Activated CD4-positive, alpha-beta T cell treated with anti-CD3 and anti-CD28 coated beads, Interleukin-2, Interleukin-6, amounts not matched to agents 100 ng/mL and 50 ng/mL, durations not matched to agents 16 hours and 8 hours (primary cell): ENCODE measurements at regions not wholly inside any gene's neighbourhood (a gene's known extent, or its start where the extent isn't known, plus 50 kb on each side); places are given as distances from the start of the nearest gene placed in this dataset.
A peak's percentile ranks its signal among the peaks of the same experiment; 100 is the strongest.

Source experiments
- DNase-seq: peaks from one replicate; pipeline ENCODE4 v3.0.0-alpha.2; 2020

DNA sequence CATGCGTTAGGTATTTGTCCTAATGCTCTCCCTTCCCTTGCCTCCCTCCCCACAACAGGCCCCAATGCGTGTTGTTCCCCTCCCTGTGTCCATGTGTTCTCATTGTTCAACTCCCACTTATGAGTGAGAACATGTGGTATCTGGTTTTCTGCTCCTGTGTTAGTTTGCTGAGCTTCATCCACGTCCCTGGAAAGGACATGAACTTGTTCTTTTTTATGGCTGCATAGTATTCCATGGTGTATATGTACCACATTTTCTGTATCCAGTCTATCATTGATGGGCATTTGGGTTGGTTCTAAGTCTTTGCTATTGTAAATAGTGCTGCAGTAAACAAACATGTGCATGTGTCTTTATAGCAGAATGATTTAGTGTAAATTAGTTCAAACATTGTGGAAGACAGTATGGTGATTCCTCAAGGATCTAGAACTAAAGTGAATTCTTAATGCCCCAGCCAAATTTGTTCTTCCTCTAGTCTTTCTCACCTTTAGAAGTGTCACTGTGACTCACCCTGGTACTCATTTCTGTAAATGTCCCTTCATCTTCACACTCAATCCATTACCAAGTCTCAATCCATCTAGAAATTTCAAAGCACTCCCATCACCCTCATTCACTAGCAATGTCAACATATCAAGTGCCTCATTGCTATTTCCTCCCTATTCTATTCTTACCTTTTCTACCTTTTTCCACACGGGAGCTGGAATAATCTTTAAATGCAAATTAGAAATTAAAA lies 123.9 kb downstream of the MREG start:
- peak; percentile 19 for DNase-seq

DNA sequence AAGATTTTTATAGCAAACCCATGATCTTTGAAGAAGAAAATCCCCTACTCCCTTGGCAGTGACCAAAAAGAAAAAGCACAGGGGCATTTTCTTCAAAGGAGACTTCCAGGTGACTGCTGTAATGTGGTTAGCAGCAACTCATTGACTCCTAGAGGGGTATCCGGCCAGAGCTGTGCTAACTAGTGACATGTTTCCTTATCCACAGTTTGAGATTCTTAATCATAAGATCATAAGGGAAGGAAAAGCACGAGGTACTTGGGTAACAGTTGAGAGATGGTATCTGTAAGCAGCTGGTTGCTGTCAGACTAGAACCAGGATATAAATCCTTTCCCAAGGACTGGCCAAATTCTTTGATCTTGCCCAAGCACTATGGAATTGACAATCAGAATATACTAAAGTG lies 124.7 kb downstream of the MREG start:
- no peak for DNase-seq

DNA sequence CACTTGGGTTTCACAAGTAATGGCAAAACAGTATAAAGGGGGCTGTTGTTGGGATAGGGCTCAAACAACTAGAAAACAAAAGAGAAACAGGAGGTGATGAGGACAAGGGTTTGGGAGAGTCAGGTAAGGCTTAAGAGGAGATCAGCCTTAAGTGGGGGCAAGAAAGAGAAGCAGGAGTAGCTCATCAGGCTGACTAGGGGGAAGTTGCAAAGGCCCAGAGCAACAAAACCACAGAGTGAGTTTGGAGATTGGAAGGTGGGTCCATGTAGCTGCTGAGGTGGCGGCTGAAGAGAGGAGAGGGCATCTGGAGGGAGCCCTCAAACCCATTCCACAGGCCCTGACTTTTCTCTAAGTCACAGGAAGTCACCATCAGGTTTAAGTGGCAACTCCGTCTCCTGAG lies 126.0 kb downstream of the MREG start:
- DNase-seq = no peak

DNA sequence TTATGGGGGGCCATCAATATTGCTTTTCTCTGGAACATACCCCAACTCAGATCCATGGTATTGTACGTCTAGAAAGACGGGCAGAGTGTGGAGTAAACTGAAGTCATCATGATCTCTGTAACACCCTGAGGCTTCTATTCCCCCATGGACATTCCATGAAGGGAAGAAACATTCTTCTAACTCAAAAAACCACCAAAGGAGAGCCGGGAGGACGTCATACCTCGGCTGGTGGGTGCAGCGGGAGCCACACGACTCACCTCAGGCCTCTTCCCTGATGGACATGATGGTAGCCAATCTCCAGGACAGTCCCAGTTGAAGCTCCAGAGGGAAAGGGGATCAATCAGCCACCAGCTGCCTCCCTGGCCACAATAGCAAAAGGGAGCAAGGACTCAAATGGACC lies 127.3 kb downstream of the MREG start:
- no peak for DNase-seq

DNA sequence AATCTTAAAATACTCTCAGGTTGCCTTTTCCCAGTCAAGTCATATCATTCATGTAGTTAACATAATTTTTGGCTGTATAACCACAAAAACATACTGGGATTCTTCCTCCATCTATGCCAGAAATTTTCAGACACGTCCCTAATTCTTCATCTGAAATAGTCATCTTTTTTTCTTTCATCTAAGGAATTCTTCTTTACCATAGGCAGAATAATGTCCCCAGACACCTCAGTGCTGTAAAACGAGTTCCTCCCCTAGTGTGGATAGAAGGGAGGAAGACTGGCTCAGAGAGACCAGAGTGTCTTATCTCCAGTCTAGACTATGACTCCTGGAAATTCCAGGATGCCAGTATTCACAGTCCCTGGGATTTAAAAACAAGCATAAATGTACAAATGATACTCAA lies 127.8 kb downstream of the MREG start:
- no peak for DNase-seq

DNA sequence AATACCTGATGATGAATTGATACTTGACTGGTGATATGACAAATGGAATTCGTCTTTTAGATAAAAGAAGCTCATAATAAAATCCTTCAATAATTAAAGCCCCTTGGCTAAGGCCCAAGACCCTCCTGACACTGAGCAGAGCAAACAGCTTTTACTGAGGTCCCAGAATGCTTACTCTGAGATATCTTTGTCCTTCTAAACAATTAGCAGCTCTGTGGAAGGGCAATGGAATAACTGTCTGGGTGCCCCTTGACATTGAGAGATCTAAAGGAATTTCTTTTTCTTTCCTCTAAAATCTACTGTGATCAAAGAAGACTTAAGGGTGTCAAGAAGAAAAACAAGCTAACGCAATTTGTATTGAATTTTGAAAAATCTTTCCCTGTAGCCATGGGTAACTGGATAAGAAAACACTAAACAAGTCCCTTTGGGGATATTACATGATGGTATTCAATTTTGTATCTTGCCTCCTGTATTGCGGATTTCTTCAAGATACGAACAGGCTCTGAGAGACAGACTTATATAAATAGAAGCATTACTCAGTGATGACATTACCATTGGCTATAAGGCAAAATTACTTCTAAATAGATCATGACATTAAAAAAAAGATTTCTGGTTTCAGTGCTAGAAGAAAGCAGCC lies 128.8 kb downstream of the MREG start:
- DNase-seq = no peak

DNA sequence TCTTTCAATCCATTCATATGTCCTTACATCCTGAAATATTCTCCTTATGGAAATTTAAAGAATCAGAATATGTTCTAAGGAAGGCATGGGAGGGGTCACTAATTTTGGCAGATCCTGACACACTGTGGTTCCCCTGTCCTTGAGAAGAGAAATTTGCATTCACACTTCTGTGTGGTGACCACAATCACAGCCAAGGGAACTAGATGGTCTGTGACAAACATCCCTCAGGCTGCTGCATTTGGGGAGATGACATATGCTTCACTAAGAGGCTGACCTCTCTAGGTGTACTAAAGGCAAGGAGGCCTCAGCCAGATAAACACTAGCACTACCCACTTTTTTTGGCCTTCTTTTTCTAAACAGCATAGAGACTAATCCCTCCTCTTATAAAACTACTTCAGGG lies 129.6 kb downstream of the MREG start:
- DNase-seq = no peak

DNA sequence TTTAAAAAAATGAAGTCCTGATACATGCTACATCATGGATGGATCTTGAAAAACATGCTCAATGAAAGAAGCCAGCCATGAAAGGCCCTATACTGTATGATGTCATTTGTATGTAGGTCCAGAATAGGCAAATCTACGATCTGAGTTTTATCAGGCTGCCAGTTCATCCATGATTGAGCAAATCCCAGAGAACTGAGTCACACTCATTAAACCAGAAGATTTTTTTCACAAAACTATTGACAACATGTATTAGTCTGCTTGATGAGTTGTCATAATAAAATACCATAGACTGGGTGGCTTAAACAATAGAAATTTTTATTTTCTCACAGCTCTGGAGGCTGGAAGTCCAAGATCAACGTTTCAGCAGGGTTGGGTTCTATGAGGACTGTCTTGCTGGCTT lies 130.7 kb downstream of the MREG start:
- DNase-seq = no peak

DNA sequence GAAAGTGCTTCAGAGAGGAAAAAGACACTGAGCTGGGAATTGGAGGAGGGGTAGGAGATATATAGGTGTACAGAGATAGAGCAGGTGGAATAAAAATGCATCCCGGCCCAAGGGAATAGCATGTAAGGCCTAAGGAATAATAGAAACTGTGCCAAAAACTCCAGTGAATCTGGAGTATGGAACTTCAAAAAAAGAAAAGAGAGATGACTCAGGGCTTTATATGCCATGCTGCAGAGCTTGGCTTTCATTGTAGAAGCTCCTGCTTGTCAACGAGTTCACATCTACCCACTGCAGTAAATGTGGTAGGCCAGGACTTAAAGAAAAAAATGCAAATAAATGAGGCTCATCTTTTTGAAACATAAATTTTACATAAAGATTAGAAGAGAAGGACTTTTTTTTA lies 131.8 kb downstream of the MREG start:
- no peak for DNase-seq

DNA sequence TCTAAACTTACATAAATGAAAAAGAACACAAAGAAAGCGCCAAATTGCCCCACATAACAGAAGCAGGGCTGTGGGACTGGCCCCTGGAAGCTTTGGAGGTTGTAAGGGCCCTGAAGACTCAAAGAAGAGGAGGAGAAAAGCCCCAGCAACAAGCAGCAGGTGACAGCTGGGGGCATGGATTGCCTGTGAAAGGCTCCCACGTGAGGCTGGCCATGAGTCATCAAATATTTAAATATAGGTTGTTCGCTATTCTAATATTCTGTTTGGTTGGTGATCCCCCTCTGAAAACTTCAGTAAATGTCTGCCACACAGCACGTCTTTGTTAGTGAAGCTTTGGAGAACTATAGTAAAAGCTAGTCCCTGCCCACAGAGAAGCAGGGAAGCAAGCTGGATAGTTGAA lies 132.4 kb downstream of the MREG start:
- no peak for DNase-seq

DNA sequence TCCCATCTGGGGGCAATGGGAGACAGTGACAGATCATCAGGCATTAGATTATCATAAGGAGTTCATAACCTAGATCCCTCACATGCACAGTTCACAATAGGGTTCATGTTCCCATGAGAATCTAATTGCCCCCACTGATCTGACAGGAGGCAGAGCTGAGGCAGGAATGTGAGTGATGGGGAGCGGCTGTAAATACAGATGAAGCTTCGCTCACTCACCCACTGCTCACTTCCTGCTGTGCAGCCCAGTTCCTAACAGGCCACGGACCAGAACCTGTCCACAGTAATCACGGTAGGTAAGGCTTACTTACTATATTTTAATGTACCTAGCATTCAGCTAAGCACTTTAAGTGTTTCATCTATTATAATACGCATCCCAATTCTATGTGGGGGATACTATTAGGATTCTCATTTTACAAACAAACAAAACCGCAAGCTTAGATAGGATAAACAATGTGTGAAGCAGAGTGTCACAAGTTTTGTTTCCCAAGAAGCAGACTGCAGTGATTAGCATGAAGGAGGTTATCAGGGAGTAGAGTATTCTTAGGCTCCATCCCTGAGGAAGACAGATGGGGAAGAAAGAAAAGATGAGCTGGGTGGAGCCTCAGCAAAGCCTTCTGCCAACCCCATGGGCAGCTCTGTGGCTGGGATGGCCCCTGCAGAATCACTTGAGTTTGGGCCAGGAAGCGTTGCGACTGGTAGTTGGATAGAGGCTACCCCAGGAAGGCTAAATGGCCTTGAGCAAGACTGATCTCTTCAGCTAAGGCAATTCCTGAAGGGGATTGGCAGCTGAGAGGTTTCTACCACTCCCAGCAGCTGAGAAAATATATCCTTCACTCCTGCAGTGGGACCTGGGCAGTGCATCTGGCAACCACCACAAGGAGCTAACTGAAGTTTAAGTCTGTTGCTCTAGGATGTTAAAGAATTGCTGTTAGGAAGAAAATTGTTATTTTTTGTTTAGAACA lies 133.1 kb downstream of the MREG start:
- DNase-seq = no peak

DNA sequence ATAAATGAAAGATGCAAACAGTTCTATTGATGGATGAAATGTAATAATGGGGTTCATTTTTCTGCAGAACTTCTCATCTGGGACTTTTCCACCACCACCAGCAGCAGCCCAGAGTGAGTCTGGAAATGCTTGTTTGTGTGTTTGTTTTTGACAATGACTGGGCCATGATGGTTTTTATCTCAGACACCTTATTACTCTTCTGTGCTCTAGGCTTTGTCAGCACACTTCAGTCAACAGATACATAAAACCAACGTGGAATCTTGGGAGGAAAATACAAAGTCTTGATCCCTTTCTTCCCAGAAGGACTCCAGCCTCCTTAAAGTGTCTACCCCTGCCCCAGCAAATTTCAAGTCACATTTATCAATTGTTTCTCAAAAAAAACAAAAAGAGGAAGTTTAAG lies 134.0 kb downstream of the MREG start:
- DNase-seq = no peak

DNA sequence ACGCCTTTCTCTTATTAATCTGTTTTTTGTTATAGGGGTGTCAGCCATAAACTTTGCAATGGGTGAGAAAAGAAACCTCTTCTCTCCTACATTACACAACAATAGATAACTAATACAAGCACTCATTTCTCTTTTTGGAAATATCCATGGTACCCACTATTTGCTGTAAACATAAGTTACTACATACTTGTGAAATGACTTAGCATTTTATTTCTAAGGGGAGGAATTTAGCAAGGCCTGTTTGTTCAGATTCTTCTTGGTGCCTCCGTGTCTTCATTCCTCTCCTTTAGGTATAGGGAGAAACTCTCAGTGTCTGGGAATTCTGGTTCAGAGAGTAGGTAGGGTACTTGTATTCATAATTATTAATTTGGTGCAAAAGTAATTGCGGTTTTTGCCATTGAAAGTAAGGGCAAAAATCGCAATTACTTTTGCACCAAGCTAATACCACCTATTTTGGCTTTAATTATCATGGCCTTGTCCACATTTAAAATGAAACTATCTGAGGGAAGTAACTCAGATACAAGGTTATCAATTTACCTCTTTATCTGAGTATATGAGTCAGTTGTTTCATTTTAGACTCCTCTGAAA lies 134.8 kb downstream of the MREG start:
- DNase-seq = no peak

DNA sequence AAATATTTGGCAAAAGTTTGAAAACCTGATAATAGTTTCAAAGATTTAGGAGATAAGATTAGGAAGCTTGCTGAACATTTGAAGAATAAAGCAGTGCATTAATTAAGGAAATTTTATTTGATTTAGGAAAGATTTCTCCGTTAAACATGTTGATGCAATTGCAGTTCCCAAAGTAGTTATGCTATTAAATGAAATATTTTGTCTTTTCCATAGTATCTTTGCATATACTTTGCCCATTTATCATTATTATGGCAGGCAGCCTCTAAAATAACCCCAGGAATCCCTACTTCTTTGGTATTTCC lies 136.5 kb downstream of the MREG start:
- DNase-seq = no peak

DNA sequence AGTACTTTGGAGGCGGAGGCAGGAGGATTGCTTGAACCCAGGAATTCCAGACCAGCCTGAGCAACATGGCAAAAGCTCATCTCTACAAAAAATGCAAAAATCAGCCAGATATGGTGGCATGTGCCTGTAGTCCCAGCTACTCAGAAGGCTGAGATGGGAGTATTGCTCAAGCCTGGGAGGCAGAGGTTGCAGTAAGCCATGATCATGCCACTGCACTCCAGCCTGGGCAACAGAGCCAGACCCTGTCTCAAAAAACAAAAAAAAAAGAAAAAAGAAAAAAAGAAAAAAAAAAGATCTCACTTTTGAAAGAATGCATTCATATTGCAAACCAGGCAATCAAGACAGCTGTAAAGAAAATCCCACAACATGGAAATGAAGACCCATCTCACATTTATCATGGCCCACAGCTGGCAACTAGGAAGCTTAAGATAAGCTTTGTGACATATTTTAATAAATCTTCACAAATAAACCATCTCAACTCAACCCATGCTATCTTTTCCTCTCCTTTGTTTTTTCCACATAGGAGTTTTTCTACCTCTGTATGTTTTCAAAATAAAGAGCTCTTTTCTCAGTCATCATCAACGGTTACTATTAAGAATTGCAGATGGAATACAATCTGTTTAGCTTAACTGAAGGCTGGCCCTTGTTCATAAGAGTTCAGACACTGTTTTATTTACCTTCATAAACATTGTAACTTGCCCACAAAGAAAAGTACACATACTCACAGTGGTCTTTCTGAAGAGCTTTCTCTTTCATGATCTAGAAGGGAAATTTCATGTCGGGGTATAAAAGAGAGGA lies 137.0 kb downstream of the MREG start:
- no peak for DNase-seq

DNA sequence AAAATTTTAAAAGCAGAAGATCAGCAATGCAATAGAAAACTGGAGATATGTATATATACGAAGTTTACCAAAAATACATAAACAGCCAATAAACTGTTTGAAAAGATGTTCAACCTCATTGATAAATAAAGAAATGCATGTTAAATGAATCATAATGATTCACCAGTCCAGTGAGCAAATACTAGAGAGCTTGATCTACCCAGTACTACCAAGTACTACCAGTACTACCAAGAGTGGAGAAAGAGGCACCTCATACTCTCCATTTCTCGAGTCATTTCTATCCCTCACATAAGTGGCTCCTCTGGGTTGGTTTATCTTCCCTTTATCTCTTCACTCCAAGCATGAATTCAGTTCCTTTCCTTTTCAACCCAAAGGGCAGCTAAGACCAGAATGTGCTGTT lies 138.9 kb downstream of the MREG start:
- DNase-seq = no peak

DNA sequence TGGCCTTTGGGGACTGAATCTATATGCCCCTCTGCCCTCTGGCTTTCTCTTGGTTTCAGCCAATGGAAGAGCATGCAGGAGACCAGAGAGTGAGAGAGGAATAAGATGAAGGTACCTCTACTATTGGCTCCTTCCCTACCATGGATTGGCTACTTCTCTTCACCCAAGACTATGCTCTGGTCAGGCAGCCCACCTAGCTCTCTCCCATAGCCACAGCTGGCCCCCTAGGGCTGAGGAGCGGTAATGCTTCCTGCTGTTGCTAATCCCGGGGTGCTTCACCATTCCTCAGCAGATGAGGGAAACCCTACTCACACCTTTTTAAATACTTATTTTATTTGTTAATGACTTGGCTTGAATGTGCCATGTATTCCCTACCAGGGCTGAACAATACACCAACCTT lies 142.4 kb downstream of the MREG start:
- DNase-seq = no peak

DNA sequence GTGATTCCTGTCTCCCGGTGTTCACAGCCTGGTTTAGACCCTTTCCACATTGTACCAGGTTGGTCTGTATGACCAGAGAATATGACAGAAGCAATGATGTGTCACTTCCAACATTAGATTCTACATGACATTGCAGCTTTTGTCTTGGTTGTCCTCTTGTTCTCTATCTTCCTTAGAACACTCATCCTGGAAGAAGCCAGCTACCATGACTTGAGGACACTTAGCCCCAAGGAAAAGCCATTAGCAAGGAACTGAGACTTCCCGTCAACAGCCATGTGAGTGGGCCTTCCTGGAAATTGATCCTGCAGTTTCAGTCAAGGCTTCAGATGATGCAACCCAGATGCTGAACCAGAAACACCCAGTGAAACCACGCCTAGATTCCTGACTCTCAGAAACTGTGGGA lies 143.3 kb downstream of the MREG start:
- DNase-seq = no peak

DNA sequence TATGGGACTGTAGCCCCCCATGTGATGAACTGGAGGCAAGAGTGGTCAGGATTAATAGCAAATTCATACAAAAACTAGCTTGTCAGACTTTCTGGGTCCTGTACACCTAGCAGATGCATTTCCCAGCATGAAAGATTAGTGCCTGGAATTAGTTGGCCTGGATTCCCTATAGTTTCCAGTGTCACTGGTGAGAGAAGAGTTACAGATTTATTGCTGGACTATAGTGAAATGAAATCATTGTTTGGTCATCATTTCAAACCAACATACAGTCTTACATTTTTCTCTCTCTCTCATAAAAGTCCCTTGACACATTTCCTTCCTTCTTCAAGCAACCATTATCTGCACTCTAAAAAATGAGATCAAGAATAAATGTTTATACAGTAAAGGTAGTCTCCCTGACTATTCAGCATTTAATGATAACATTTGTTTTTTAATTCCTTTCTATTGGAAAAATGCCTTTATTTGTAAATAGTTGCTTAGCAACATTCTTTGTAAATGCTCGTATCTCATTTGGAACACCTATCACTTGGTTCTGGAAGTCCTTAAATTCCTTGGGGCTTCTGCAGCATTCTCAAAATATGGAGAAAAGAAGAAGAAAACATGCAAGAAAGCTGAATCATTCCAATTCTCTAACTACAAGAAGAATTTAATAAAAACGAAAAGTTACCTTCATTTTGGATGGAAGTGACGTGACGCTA lies 144.4 kb downstream of the MREG start:
- no peak for DNase-seq

DNA sequence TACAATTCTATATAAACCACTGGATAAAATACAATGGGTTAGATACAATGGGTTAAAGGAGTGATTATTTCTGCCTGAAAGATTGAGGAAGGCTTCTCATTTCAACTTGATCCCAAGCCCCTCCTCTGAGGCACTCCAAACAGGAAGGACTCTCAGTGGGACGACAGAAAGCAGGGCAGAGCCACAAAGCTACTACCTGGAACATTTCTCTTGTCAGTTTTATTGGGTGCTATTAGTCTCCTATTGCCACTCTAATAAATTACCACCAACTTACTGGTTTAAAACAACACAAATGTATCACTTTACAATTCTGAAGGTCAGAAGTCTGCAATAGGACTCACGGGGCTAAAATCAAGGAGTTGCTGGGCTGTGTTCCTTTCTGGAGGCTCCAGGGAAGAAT lies 146.7 kb downstream of the MREG start:
- DNase-seq = no peak

DNA sequence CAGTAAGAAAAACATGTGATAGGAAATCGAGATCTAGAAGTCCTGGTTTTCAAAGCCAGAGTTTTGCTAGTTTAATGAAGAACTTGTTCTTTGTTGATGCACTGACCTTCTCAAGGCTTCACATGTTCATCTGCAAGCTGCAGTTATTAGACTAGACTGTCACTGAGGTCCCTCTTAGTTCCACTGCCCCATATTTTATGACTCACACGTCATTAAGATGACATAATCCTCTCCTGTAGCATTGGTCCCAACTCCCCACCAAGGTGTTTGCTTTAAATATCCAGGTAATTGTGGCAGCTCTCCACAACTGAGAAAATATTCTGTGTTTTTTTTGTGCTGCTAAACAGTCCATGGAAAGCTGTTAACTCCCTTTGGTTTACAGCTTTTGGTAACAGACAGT lies 149.7 kb downstream of the MREG start:
- no peak for DNase-seq

DNA sequence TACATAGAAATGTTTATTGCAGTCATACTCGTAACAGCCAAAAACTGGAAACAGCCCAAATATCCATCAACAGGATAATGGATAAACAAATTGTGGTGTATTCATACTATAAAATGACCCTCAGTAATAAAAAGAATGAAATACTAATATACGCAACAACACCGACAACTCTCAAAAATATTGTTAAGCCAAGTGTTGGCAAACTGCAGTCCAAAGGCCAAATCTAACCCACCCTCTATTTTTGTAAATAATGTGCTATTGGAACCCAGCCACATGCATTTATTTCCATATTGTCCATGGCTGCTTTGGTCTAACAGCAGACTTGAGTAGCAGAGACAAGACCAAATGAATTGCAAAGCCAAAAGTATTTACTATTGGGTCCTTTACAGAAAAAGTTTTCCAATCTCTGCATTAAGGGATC lies 151.0 kb downstream of the MREG start:
- DNase-seq = no peak
